Neural cell (in vitro differentiated cells): ENCODE measurements at regions not wholly inside any gene's neighbourhood (a gene's known extent, or its start where the extent isn't known, plus 50 kb on each side); places are given as distances from the start of the nearest gene placed in this dataset.

Experiments used
- H2AFZ ChIP-seq: fragments of 200-600, 300-800 bp; sonication (generic), shearing (Covaris generic); 2 replicates; pipeline ENCODE4 v1.6.0; 2014; ENCODE audit warnings: low read depth, mild to moderate bottlenecking, antibody characterized with exemption, low read length, moderate library complexity
- H3F3A ChIP-seq: fragments of 200-600 bp; shearing (Covaris generic); 2 replicates; pipeline ENCODE4 v1.6.1; 2016; ENCODE audit warnings: mild to moderate bottlenecking, moderate library complexity, mixed read lengths, antibody characterized with exemption, low read length; ENCODE audit not compliant: insufficient read depth, poor library complexity, severe bottlenecking
- H3K27ac ChIP-seq: fragments of 200-600, 300-800 bp; sonication (generic), shearing (Covaris generic); 2 replicates; pipeline ENCODE4 v1.5.1; 2014; ENCODE audit warnings: mild to moderate bottlenecking, low read length, moderate library complexity
- H3K27me3 ChIP-seq: fragments of 300-800, 200-600 bp; sonication (generic), shearing (Covaris generic); 2 replicates; pipeline ENCODE4 v1.6.0; 2014; ENCODE audit warnings: mild to moderate bottlenecking, low read depth, low read length, moderate library complexity; ENCODE audit not compliant: insufficient read depth
- H3K36me3 ChIP-seq: fragments of 300-800, 200-600 bp; sonication (generic), shearing (Covaris generic); 2 replicates; pipeline ENCODE4 v1.5.1; 2014; ENCODE audit warnings: mild to moderate bottlenecking, antibody characterized with exemption, low read length, moderate library complexity; ENCODE audit not compliant: insufficient read depth
- H3K4me2 ChIP-seq: fragments of 300-800, 200-600 bp; sonication (generic), shearing (Covaris generic); 2 replicates; pipeline ENCODE4 v1.6.0; 2014; ENCODE audit warnings: mild to moderate bottlenecking, low read length
- H3K4me3 ChIP-seq: fragments of 300-800, 200-600 bp; sonication (generic), shearing (Covaris generic); 2 replicates; pipeline ENCODE4 v1.5.1; 2014; ENCODE audit warnings: mild to moderate bottlenecking, low read length, moderate library complexity
- H3K79me2 ChIP-seq: fragments of 200-600 bp; shearing (Covaris generic); replicated peaks from 2 replicates; pipeline ENCODE4 v1.6.0; 2014; ENCODE audit warnings: mild to moderate bottlenecking, low read length, moderate library complexity; ENCODE audit not compliant: insufficient read depth
- H3K9ac ChIP-seq: fragments of 300-800, 200-600 bp; sonication (generic), shearing (Covaris generic); 2 replicates; pipeline ENCODE4 v1.6.1; 2016; ENCODE audit warnings: mild to moderate bottlenecking, low read length, mixed read lengths
- H3K9me2 ChIP-seq: fragments of 200-600 bp; shearing (Covaris generic); 2 replicates; pipeline ENCODE4 v1.6.1; 2016; ENCODE audit warnings: mild to moderate bottlenecking, low read length, mixed read lengths; ENCODE audit not compliant: insufficient read depth
- H3K9me3 ChIP-seq: fragments of 200-600, 300-800 bp; sonication (generic), shearing (Covaris generic); 2 replicates; pipeline ENCODE4 v1.6.1; 2016; ENCODE audit warnings: mild to moderate bottlenecking, mixed run types, low read length, moderate library complexity, mixed read lengths
- H4K20me1 ChIP-seq: fragments of 200-600 bp; shearing (Covaris generic); 2 replicates; pipeline ENCODE4 v1.6.1; 2016; ENCODE audit warnings: mild to moderate bottlenecking, mixed run types; ENCODE audit not compliant: insufficient read depth
- CTCF ChIP-seq: fragments of 450-650 bp; IDR thresholded peaks from 2 replicates; pipeline ENCODE4 v1.5.1; 2014; ENCODE audit warnings: antibody characterized with exemption, mild to moderate bottlenecking, moderate library complexity; ENCODE audit not compliant: poor library complexity, severe bottlenecking
- EP300 ChIP-seq: fragments of 450-650 bp; conservative IDR thresholded peaks from 2 replicates; pipeline ENCODE4 v1.6.1; 2014; ENCODE audit warnings: antibody characterized with exemption, mild to moderate bottlenecking, moderate library complexity; ENCODE audit not compliant: poor library complexity, severe bottlenecking
- EZH2 ChIP-seq: fragments of 200-600, 300-800 bp; shearing (Covaris generic), sonication (generic); IDR thresholded peaks from 2 replicates; pipeline ENCODE4 v1.6.1; 2014; ENCODE audit warnings: antibody characterized with exemption, low read length, borderline replicate concordance, mild to moderate bottlenecking; ENCODE audit not compliant: insufficient read depth, poor library complexity, severe bottlenecking
- MXI1 ChIP-seq: fragments of 450-650 bp; conservative IDR thresholded peaks from 2 replicates; pipeline ENCODE4 v1.6.1; 2014; ENCODE audit warnings: antibody characterized with exemption, mild to moderate bottlenecking; ENCODE audit not compliant: poor library complexity, severe bottlenecking
- POLR2AphosphoS5 ChIP-seq: IDR thresholded peaks from 2 replicates; pipeline ENCODE4 v1.6.1; 2012
- RAD21 ChIP-seq: fragments of 450-650 bp; conservative IDR thresholded peaks from 2 replicates; pipeline ENCODE4 v1.6.1; 2014; ENCODE audit warnings: antibody characterized with exemption, mild to moderate bottlenecking, moderate library complexity
- REST ChIP-seq: IDR thresholded peaks from 2 replicates; pipeline ENCODE4 v1.6.1; 2012; ENCODE audit warnings: borderline replicate concordance
- SMC3 ChIP-seq: fragments of 450-650 bp; conservative IDR thresholded peaks from 2 replicates; pipeline ENCODE4 v1.6.1; 2014; ENCODE audit warnings: antibody characterized with exemption, mild to moderate bottlenecking, moderate library complexity; ENCODE audit not compliant: poor library complexity
- TAF1 ChIP-seq: IDR thresholded peaks from 2 replicates; pipeline ENCODE4 v1.6.1; 2012; ENCODE audit warnings: low read depth

GRCh38 chr2:194343167-194343566, 1313.9 kb upstream of the SLC39A10 start:
- Histone ChIP-seq H3K9ac (no peak overlapping the region), H3K9me2 (no peaks in the 10 kb centered on the region), H2AFZ (no peak overlapping the region), H3K4me3 (no peak overlapping the region), H4K20me1 (no peaks in the 10 kb centered on the region), H3K36me3 (no peaks in the 10 kb centered on the region), H3K9me3 (no peaks in the 10 kb centered on the region), H3K79me2 (no peaks in the 10 kb centered on the region), H3F3A (no peaks in the 10 kb centered on the region), H3K4me2 (no peak overlapping the region), H3K27ac (no peak overlapping the region), H3K27me3 (no peaks in the 10 kb centered on the region)
- TF ChIP-seq EP300 (no peak), EZH2 (no peak), POLR2AphosphoS5 (no peak), MXI1 (no peak), SMC3 (no peak), RAD21 (no peak)

- no peaks in the 10 kb centered on the region for H3K9me2 ChIP-seq
- no peak overlapping the region for H3K9ac ChIP-seq
- no peaks in the 10 kb centered on the region for H3K79me2 ChIP-seq
- TF ChIP-seq RAD21 (no peak), MXI1 (no peak), TAF1 (no peak), REST (no peak), SMC3 (no peak), POLR2AphosphoS5 (no peak), CTCF (no peak), EP300 (no peak), EZH2 (no peak)
- H3K27me3 ChIP-seq = no peaks in the 10 kb centered on the region
- no peak overlapping the region for H3K4me3 ChIP-seq
- no peaks in the 10 kb centered on the region for H3K9me3 ChIP-seq
- no peaks in the 10 kb centered on the region for H4K20me1 ChIP-seq
- H3F3A ChIP-seq = no peaks in the 10 kb centered on the region
- no peak overlapping the region for H2AFZ ChIP-seq
- H3K27ac ChIP-seq = no peak overlapping the region
- H3K4me2 ChIP-seq = no peak overlapping the region
- no peaks in the 10 kb centered on the region for H3K36me3 ChIP-seq
Observed at GRCh38 chr2:194332799-194333490, 1324.1 kb upstream of the SLC39A10 start.

GRCh38 chr2:194328456-194328855, 1328.6 kb upstream of the SLC39A10 start:
- H3K4me3 ChIP-seq = no peak overlapping the region
- no peaks in the 10 kb centered on the region for H4K20me1 ChIP-seq
- no peaks in the 10 kb centered on the region for H3K79me2 ChIP-seq
- H3K27me3 ChIP-seq = no peaks in the 10 kb centered on the region
- H3K4me2 ChIP-seq = no peak overlapping the region
- no peaks in the 10 kb centered on the region for H3K9me2 ChIP-seq
- H3K36me3 ChIP-seq = no peaks in the 10 kb centered on the region
- no peak overlapping the region for H3K9ac ChIP-seq
- no peak for TF ChIP-seq RAD21
- TF ChIP-seq POLR2AphosphoS5 = no peak
- TF ChIP-seq SMC3 = no peak
- no peak for TF ChIP-seq CTCF
- TF ChIP-seq TAF1 = no peak
- TF ChIP-seq REST = no peak
- TF ChIP-seq MXI1 = no peak
- no peak for TF ChIP-seq EP300
- TF ChIP-seq EZH2 = no peak
- no peaks in the 10 kb centered on the region for H3F3A ChIP-seq
- no peaks in the 10 kb centered on the region for H3K9me3 ChIP-seq
- no peak overlapping the region for H3K27ac ChIP-seq
- no peak overlapping the region for H2AFZ ChIP-seq
